Esophagus muscularis mucosa (tissue), 4 donors: ENCODE measurements at regions not wholly inside any gene's neighbourhood (a gene's known extent, or its start where the extent isn't known, plus 50 kb on each side); places are given as distances from the start of the nearest gene placed in this dataset.

Experiments
- CTCF ChIP-seq, 3 experiments: fragments of 200-600 bp in 2 of 3; fragments of 450-650 bp in 1 of 3; sonication (generic) in 2 of 3; IDR thresholded peaks; one replicate each; pipeline ENCODE4 v1.5.1; 2017 to 2019; ENCODE audit warnings: antibody characterized with exemption in 3 of 3, mild to moderate bottlenecking in 2 of 3, moderate library complexity in 1 of 3
- EP300 ChIP-seq: sonication (generic); formaldehyde crosslinking; IDR thresholded peaks from one replicate; pipeline ENCODE4 v1.6.1; 2017; ENCODE audit warnings: antibody characterized with exemption
- POLR2A ChIP-seq: fragments of 450-650 bp; IDR thresholded peaks from one replicate; pipeline ENCODE4 v1.6.1; 2017; ENCODE audit warnings: antibody characterized with exemption, moderate library complexity, mild to moderate bottlenecking, low read depth

GRCh38 chr10:9735731-9736130, 1281.9 kb upstream of the CELF2 start:
- TF ChIP-seq CTCF (IDR thresholded peaks at IDR 0.05), result no peak
- no peak for TF ChIP-seq POLR2A
- no peak for TF ChIP-seq EP300
